ENCODE measurements at regions not wholly inside any gene's neighbourhood (a gene's known extent, or its start where the extent isn't known, plus 50 kb on each side); places are given as distances from the start of the nearest gene placed in this dataset.

GRCh38 chr1:78329475-78329874, 161.3 kb upstream of the PTGFR start:
- no peaks in the 10 kb centered on the region for H3K9me2 ChIP-seq (ENCODE audit: insufficient read depth)
- no peaks in the 10 kb centered on the region for H3F3A ChIP-seq (ENCODE audit: insufficient read depth, low read depth)
- no peaks in the 10 kb centered on the region for H3K27me3 ChIP-seq (ENCODE audit: insufficient read depth, low read depth)
- TF ChIP-seq CTCF (conservative IDR thresholded peaks at IDR 0.05), result no peak
- TF ChIP-seq EZH2 (IDR thresholded peaks at IDR 0.05; ENCODE audit: low read depth), result no peak
- no TSS peak for BruUV-seq (replicated peaks)
- no peaks in the 10 kb centered on the region for H4K20me1 ChIP-seq (ENCODE audit: insufficient read depth)
- no peak overlapping the region for H2AFZ ChIP-seq
- intact Hi-C loops (cut with micrococcal nuclease; ENCODE audit: unreplicated experiment), result no loop called here
- CTCF ChIA-PET, result no interaction called here
- H3K4me1 ChIP-seq (replicated peaks; ENCODE audit: insufficient read depth), result no peaks in the 10 kb centered on the region
- no peaks in the 10 kb centered on the region for H3K9me3 ChIP-seq (ENCODE audit: insufficient read depth, low read depth)
- no peak overlapping the region for H3K4me3 ChIP-seq
- DNase-seq, result no peak
- H3K27ac ChIP-seq, result no peak overlapping the region
- POLR2A ChIA-PET (ENCODE audit: unreplicated experiment), result no interaction called here
- H3K4me2 ChIP-seq, result no peak overlapping the region
- no peaks in the 10 kb centered on the region for H3K79me2 ChIP-seq (ENCODE audit: low read depth)
- no peaks in the 10 kb centered on the region for H3K36me3 ChIP-seq (ENCODE audit: low read depth)

GRCh38 chr1:78331799-78332198, 159.0 kb upstream of the PTGFR start:
- Histone ChIP-seq H3K4me2 (no peak overlapping the region), H2AFZ (no peak overlapping the region), H3K79me2 (ENCODE audit: low read depth) (no peaks in the 10 kb centered on the region), H3K27me3 (ENCODE audit: insufficient read depth, low read depth) (no peaks in the 10 kb centered on the region), H3K9me3 (ENCODE audit: insufficient read depth, low read depth) (no peaks in the 10 kb centered on the region), H4K20me1 (ENCODE audit: insufficient read depth) (no peaks in the 10 kb centered on the region), H3K36me3 (ENCODE audit: low read depth) (no peaks in the 10 kb centered on the region), H3K4me1 (replicated peaks; ENCODE audit: insufficient read depth) (no peaks in the 10 kb centered on the region), H3K9me2 (ENCODE audit: insufficient read depth) (no peaks in the 10 kb centered on the region; the same call in 1 of the 2 replicates), H3F3A (ENCODE audit: insufficient read depth, low read depth) (no peaks in the 10 kb centered on the region), H3K27ac (no peak overlapping the region), H3K4me3 (no peak overlapping the region)
- ChIA-PET POLR2A (ENCODE audit: unreplicated experiment) (no interaction called here), CTCF (no interaction called here)
- DNase-seq, result no peak
- TF ChIP-seq CTCF (conservative IDR thresholded peaks at IDR 0.05) (no peak), EZH2 (IDR thresholded peaks at IDR 0.05; ENCODE audit: low read depth) (no peak)
- no TSS peak for BruUV-seq (replicated peaks)
- intact Hi-C loops (cut with micrococcal nuclease; ENCODE audit: unreplicated experiment), result loop anchor here (10.0 kb wide), 1 partner anchor 187 kb away; no protein-coding TSS in a partner anchor

GRCh38 chr1:78333502-78333901, 157.3 kb upstream of the PTGFR start:
- BruUV-seq (replicated peaks), result no TSS peak
- POLR2A ChIA-PET (ENCODE audit: unreplicated experiment), result interaction anchor here (0.6 kb wide), 1 partner anchor 42 kb away, joined by 7 read pairs; no protein-coding TSS in a partner anchor
- Histone ChIP-seq H3F3A (ENCODE audit: insufficient read depth, low read depth) (no peaks in the 10 kb centered on the region), H4K20me1 (ENCODE audit: insufficient read depth) (no peaks in the 10 kb centered on the region), H3K27ac (no peak overlapping the region), H2AFZ (no peak overlapping the region), H3K4me3 (no peak overlapping the region), H3K9me3 (ENCODE audit: insufficient read depth, low read depth) (no peaks in the 10 kb centered on the region), H3K27me3 (ENCODE audit: insufficient read depth, low read depth) (no peaks in the 10 kb centered on the region), H3K4me1 (replicated peaks; ENCODE audit: insufficient read depth) (no peaks in the 10 kb centered on the region), H3K9me2 (ENCODE audit: insufficient read depth) (no peaks in the 10 kb centered on the region; the same call in 1 of the 2 replicates), H3K36me3 (ENCODE audit: low read depth) (no peaks in the 10 kb centered on the region), H3K4me2 (no peak overlapping the region), H3K79me2 (ENCODE audit: low read depth) (no peaks in the 10 kb centered on the region)
- no peak for DNase-seq
- peak; percentile 77 for TF ChIP-seq CTCF (conservative IDR thresholded peaks at IDR 0.05)
- TF ChIP-seq EZH2 (IDR thresholded peaks at IDR 0.05; ENCODE audit: low read depth), result no peak
- CTCF ChIA-PET, result no interaction called here
- intact Hi-C loops (cut with micrococcal nuclease; ENCODE audit: unreplicated experiment), result loop anchor here (10.0 kb wide), 1 partner anchor 189 kb away; no protein-coding TSS in a partner anchor

Data from PC-9 (cell line).